Neural progenitor cell (in vitro differentiated cells): ENCODE measurements at regions not wholly inside any gene's neighbourhood (a gene's known extent, or its start where the extent isn't known, plus 50 kb on each side); places are given as distances from the start of the nearest gene placed in this dataset.

Experiments
- EZH2 ChIP-seq: fragments of 200-600 bp; sonication (generic); IDR thresholded peaks from 2 replicates; pipeline ENCODE4 v1.6.1; 2017; ENCODE audit warnings: antibody characterized with exemption, mild to moderate bottlenecking, moderate library complexity
- EZH2phosphoT487 ChIP-seq: fragments of 200-600 bp; sonication (generic); IDR thresholded peaks from 2 replicates; pipeline ENCODE4 v1.6.1; 2017; ENCODE audit warnings: antibody characterized with exemption
- TF ChIP-seq, protein P1 (sequence below): fragments of 200-600 bp; sonication (generic); IDR thresholded peaks from 2 replicates; pipeline ENCODE4 v1.5.1; 2017; ENCODE audit warnings: antibody characterized with exemption, mild to moderate bottlenecking

GRCh38 chr4:95984081-95984480 is 144.2 kb downstream of the PDHA2 start:
- TF ChIP-seq, protein P1, sequence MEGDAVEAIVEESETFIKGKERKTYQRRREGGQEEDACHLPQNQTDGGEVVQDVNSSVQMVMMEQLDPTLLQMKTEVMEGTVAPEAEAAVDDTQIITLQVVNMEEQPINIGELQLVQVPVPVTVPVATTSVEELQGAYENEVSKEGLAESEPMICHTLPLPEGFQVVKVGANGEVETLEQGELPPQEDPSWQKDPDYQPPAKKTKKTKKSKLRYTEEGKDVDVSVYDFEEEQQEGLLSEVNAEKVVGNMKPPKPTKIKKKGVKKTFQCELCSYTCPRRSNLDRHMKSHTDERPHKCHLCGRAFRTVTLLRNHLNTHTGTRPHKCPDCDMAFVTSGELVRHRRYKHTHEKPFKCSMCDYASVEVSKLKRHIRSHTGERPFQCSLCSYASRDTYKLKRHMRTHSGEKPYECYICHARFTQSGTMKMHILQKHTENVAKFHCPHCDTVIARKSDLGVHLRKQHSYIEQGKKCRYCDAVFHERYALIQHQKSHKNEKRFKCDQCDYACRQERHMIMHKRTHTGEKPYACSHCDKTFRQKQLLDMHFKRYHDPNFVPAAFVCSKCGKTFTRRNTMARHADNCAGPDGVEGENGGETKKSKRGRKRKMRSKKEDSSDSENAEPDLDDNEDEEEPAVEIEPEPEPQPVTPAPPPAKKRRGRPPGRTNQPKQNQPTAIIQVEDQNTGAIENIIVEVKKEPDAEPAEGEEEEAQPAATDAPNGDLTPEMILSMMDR, result no peak
- TF ChIP-seq EZH2phosphoT487 (no peak), EZH2 (no peak)
